ENCODE measurements at regions not wholly inside any gene's neighbourhood (a gene's known extent, or its start where the extent isn't known, plus 50 kb on each side); places are given as distances from the start of the nearest gene placed in this dataset.
A peak's percentile ranks its signal among the peaks of the same experiment; 100 is the strongest.

- peak; percentile 57 for TF ChIP-seq CTCF (conservative IDR thresholded peaks at IDR 0.05)
- H3K4me1 Mint-ChIP-seq: no peaks in the 10 kb centered on the region
- H3K9me3 Mint-ChIP-seq: peaks cover 18% of the 10 kb centered on the region
- H3K27ac Mint-ChIP-seq (ENCODE audit: unreplicated experiment): no peak overlapping the region
- no peak overlapping the region for H3K4me3 Mint-ChIP-seq
- DNase-seq (ENCODE audit: low read depth, low spot score): no peak
- H3K36me3 Mint-ChIP-seq (ENCODE audit: low read depth): peaks cover 3% of the 10 kb centered on the region
- no peaks in the 10 kb centered on the region for H3K27me3 Mint-ChIP-seq (ENCODE audit: low read depth)
Observed at GRCh38 chr14:42110167-42110566, 503.5 kb downstream of the LRFN5 start.

GRCh38 chr14:42095155-42095554, 488.5 kb downstream of the LRFN5 start:
- Mint-ChIP-seq H3K4me3 (no peak overlapping the region), H3K9me3 (peaks cover 7% of the 10 kb centered on the region), H3K4me1 (no peaks in the 10 kb centered on the region), H3K27ac (ENCODE audit: unreplicated experiment) (no peak overlapping the region), H3K36me3 (ENCODE audit: low read depth) (no peaks in the 10 kb centered on the region), H3K27me3 (ENCODE audit: low read depth) (no peaks in the 10 kb centered on the region)
- DNase-seq (ENCODE audit: low read depth, low spot score): no peak
- no peak for TF ChIP-seq CTCF (conservative IDR thresholded peaks at IDR 0.05)

- TF ChIP-seq CTCF (conservative IDR thresholded peaks at IDR 0.05): no peak
- Mint-ChIP-seq H3K9me3 (peaks cover 2% of the 10 kb centered on the region), H3K27me3 (ENCODE audit: low read depth) (no peaks in the 10 kb centered on the region), H3K4me1 (no peaks in the 10 kb centered on the region), H3K27ac (ENCODE audit: unreplicated experiment) (no peak overlapping the region), H3K36me3 (ENCODE audit: low read depth) (no peaks in the 10 kb centered on the region), H3K4me3 (no peak overlapping the region)
- no peak for DNase-seq (ENCODE audit: low read depth, low spot score)
Observed at GRCh38 chr14:42090122-42090521, 483.4 kb downstream of the LRFN5 start.

GRCh38 chr14:42079911-42080310, 473.2 kb downstream of the LRFN5 start:
- Mint-ChIP-seq H3K36me3 (ENCODE audit: low read depth) (no peaks in the 10 kb centered on the region), H3K27me3 (ENCODE audit: low read depth) (no peaks in the 10 kb centered on the region), H3K9me3 (no peaks in the 10 kb centered on the region)

GRCh38 chr14:42078345-42078744, 471.7 kb downstream of the LRFN5 start:
- Mint-ChIP-seq H3K27me3 (ENCODE audit: low read depth) (no peaks in the 10 kb centered on the region), H3K4me3 (no peak overlapping the region), H3K4me1 (no peaks in the 10 kb centered on the region), H3K36me3 (ENCODE audit: low read depth) (no peaks in the 10 kb centered on the region), H3K27ac (ENCODE audit: unreplicated experiment) (no peak overlapping the region), H3K9me3 (no peaks in the 10 kb centered on the region)
- no peak for TF ChIP-seq CTCF (conservative IDR thresholded peaks at IDR 0.05)
- DNase-seq (ENCODE audit: low read depth, low spot score): no peak

More at GRCh38 chr14:42079911-42080310, 473.2 kb downstream of the LRFN5 start:
- no peak for DNase-seq (ENCODE audit: low read depth, low spot score)
- Mint-ChIP-seq H3K27ac (ENCODE audit: unreplicated experiment) (no peak overlapping the region), H3K4me3 (no peak overlapping the region), H3K4me1 (no peaks in the 10 kb centered on the region)
- TF ChIP-seq CTCF (conservative IDR thresholded peaks at IDR 0.05): no peak

- H3K27me3 Mint-ChIP-seq (ENCODE audit: low read depth): no peaks in the 10 kb centered on the region
- H3K4me1 Mint-ChIP-seq: no peaks in the 10 kb centered on the region
- TF ChIP-seq CTCF (conservative IDR thresholded peaks at IDR 0.05): no peak
- H3K9me3 Mint-ChIP-seq: peaks cover 7% of the 10 kb centered on the region
- no peaks in the 10 kb centered on the region for H3K36me3 Mint-ChIP-seq (ENCODE audit: low read depth)
- no peak for DNase-seq (ENCODE audit: low read depth, low spot score)
- no peak overlapping the region for H3K4me3 Mint-ChIP-seq
- H3K27ac Mint-ChIP-seq (ENCODE audit: unreplicated experiment): no peak overlapping the region
Observed at GRCh38 chr14:42070031-42070430, 463.4 kb downstream of the LRFN5 start.

Data from neural crest cell (in vitro differentiated cells).